GM23248 (cell line): ENCODE measurements at regions not wholly inside any gene's neighbourhood (a gene's known extent, or its start where the extent isn't known, plus 50 kb on each side); places are given as distances from the start of the nearest gene placed in this dataset.

Experiments used
- EZH2 ChIP-seq: fragments of 200-600 bp; sonication (generic); IDR thresholded peaks from 2 replicates; pipeline ENCODE4 v1.6.1; 2018; ENCODE audit warnings: antibody characterized with exemption, mild to moderate bottlenecking; ENCODE audit not compliant: insufficient read depth, poor library complexity, severe bottlenecking
- EZH2phosphoT487 ChIP-seq: fragments of 200-600 bp; sonication (generic); IDR thresholded peaks from 2 replicates; pipeline ENCODE4 v1.6.1; 2018; ENCODE audit warnings: antibody characterized with exemption, moderate library complexity, mild to moderate bottlenecking, low read depth; ENCODE audit not compliant: insufficient read depth

GRCh38 chr4:18942874-18943273, 921.3 kb upstream of the LCORL start:
- no peak for TF ChIP-seq EZH2
- TF ChIP-seq EZH2phosphoT487, result no peak
